B cell (primary cell): ENCODE measurements at regions not wholly inside any gene's neighbourhood (a gene's known extent, or its start where the extent isn't known, plus 50 kb on each side); places are given as distances from the start of the nearest gene placed in this dataset.

ENCODE experiments used
- CTCF ChIP-seq: fragments of 200-600 bp; IDR thresholded peaks from one replicate; pipeline ENCODE4 v1.8.0; 2022; ENCODE audit warnings: antibody characterized with exemption, mild to moderate bottlenecking
- EZH2 ChIP-seq: IDR thresholded peaks from 2 replicates; pipeline ENCODE4 v1.6.1; 2012; ENCODE audit warnings: borderline replicate concordance, low read depth, mild to moderate bottlenecking, moderate library complexity, low read length; ENCODE audit not compliant: insufficient read depth, poor library complexity, severe bottlenecking

DNA sequence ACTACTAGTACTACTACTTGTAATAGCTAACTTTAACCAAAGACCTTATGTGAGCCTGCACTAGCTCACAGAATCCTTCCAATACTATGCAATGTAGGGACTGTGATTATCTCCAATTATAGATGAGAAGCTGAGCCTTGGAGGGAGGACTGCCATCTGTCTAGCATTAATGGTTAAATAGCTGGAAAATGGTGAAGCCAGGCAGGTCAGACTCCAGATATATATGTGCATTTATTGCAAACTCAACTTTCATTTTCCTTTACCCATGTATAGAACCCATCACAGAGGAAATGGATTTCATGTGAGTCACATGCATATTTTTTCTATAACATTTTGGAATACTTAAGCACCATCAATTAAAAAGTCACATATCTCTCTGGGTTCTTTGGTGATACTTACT lies 229.9 kb downstream of the BCAS1 start:
- TF ChIP-seq CTCF (no peak), EZH2 (no peak)
